NCI-H1105 (cell line): ENCODE measurements at regions not wholly inside any gene's neighbourhood (a gene's known extent, or its start where the extent isn't known, plus 50 kb on each side); places are given as distances from the start of the nearest gene placed in this dataset.

Source experiments
- DNase-seq: peaks from one replicate; lab custom pipeline; 2025; lab: John Stamatoyannopoulos, UW

GRCh38 chr2:48258481-48259149 lies 55.9 kb upstream of the FOXN2 start:
- no peak for DNase-seq

- no peak for DNase-seq
These were observed 54.7 kb upstream of the FOXN2 start for GRCh38 chr2:48259811-48260210.

GRCh38 chr2:48264627-48265026 lies 49.9 kb upstream of the FOXN2 start:
- no peak for DNase-seq
